GM23248 (cell line): ENCODE measurements at regions not wholly inside any gene's neighbourhood (a gene's known extent, or its start where the extent isn't known, plus 50 kb on each side); places are given as distances from the start of the nearest gene placed in this dataset.
"Not testable (repeated sequence)": the region's sequence is repeated elsewhere in the genome, so short reads cannot be mapped to it uniquely, and the experiment has no call there.

Experiments used
- EZH2 ChIP-seq: fragments of 200-600 bp; sonication (generic); IDR thresholded peaks from 2 replicates; pipeline ENCODE4 v1.6.1; 2018; ENCODE audit warnings: antibody characterized with exemption, mild to moderate bottlenecking; ENCODE audit not compliant: insufficient read depth, poor library complexity, severe bottlenecking
- EZH2phosphoT487 ChIP-seq: fragments of 200-600 bp; sonication (generic); IDR thresholded peaks from 2 replicates; pipeline ENCODE4 v1.6.1; 2018; ENCODE audit warnings: antibody characterized with exemption, moderate library complexity, mild to moderate bottlenecking, low read depth; ENCODE audit not compliant: insufficient read depth

DNA sequence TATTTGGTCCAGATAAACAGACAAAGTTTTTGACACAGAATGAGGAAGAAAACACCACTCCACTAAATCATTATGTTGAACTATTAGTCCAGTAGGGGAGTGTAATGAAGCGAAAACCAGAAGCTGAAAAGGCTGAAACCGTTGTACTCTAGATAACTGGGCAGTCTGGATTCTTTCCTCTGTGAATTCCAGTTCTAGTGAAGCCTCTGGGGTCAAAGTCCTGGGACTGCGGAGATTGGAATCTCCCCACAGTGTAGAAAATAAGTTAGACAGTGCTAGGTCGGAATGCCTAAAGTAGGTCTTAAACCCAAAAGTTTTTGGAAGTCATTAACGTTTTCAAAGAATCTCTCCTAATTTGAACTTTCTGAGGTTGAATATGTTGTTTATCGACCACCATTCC, 1589.9 kb downstream of the REEP3 start:
- not testable (repeated sequence) for TF ChIP-seq EZH2, EZH2phosphoT487
